ENCODE measurements at regions not wholly inside any gene's neighbourhood (a gene's known extent, or its start where the extent isn't known, plus 50 kb on each side); places are given as distances from the start of the nearest gene placed in this dataset.

GRCh38 chr20:50393990-50394561 is 116.1 kb upstream of the PTPN1 start:
- H3K27me3 ChIP-seq, result 0 out of 2 replicates have a peak, but pooled peaks cover 4% of the 10 kb centered on the region
- H4K20me1 ChIP-seq, result no peaks in the 10 kb centered on the region
- H3K9me3 ChIP-seq, result no peaks in the 10 kb centered on the region
- no peaks in the 10 kb centered on the region for H3K36me3 ChIP-seq
- no peak overlapping the region for H3K9ac ChIP-seq
- TF ChIP-seq Cebpa-rat (IDR thresholded peaks at IDR 0.05), result no peak
- peaks cover 22% of the 10 kb centered on the region for H3K4me1 ChIP-seq
- peak overlapping the region; percentile 64 for H3K4me2 ChIP-seq
- H3K4me3 ChIP-seq, result no peak overlapping the region
- H3K27ac ChIP-seq, result no peak overlapping the region

GRCh38 chr20:50394569-50394968 is 115.6 kb upstream of the PTPN1 start:
- no peak overlapping the region for H3K9ac ChIP-seq
- H4K20me1 ChIP-seq, result no peaks in the 10 kb centered on the region
- H3K9me3 ChIP-seq, result no peaks in the 10 kb centered on the region
- H3K27ac ChIP-seq, result no peak overlapping the region
- peak overlapping the region; percentile 64 for H3K4me2 ChIP-seq
- H3K4me1 ChIP-seq, result peaks cover 22% of the 10 kb centered on the region
- 0 out of 2 replicates have a peak, but pooled peaks cover 4% of the 10 kb centered on the region for H3K27me3 ChIP-seq
- no peak for TF ChIP-seq Cebpa-rat (IDR thresholded peaks at IDR 0.05)
- no peak overlapping the region for H3K4me3 ChIP-seq
- no peaks in the 10 kb centered on the region for H3K36me3 ChIP-seq

GRCh38 chr20:50395251-50395729 is 114.9 kb upstream of the PTPN1 start:
- no peak overlapping the region for H3K4me3 ChIP-seq
- TF ChIP-seq Cebpa-rat (IDR thresholded peaks at IDR 0.05), result no peak
- H3K27ac ChIP-seq, result no peak overlapping the region
- no peak overlapping the region for H3K4me2 ChIP-seq
- 0 out of 2 replicates have a peak, but pooled peaks cover 4% of the 10 kb centered on the region for H3K27me3 ChIP-seq
- peaks cover 22% of the 10 kb centered on the region for H3K4me1 ChIP-seq
- H3K9ac ChIP-seq, result no peak overlapping the region
- no peaks in the 10 kb centered on the region for H3K9me3 ChIP-seq
- no peaks in the 10 kb centered on the region for H3K36me3 ChIP-seq
- H4K20me1 ChIP-seq, result no peaks in the 10 kb centered on the region

- no peaks in the 10 kb centered on the region for H4K20me1 ChIP-seq
- TF ChIP-seq Cebpa-rat (IDR thresholded peaks at IDR 0.05), result no peak
Observed at GRCh38 chr20:50395914-50396488, 114.2 kb upstream of the PTPN1 start.

GRCh38 chr20:50396623-50397022 is 113.6 kb upstream of the PTPN1 start:
- H3K36me3 ChIP-seq, result no peaks in the 10 kb centered on the region
- H3K9ac ChIP-seq, result no peak overlapping the region
- H3K27me3 ChIP-seq, result 0 out of 2 replicates have a peak, but pooled peaks cover 4% of the 10 kb centered on the region
- H3K4me1 ChIP-seq, result peaks cover 22% of the 10 kb centered on the region
- no peak overlapping the region for H3K4me3 ChIP-seq
- no peak overlapping the region for H3K4me2 ChIP-seq
- H4K20me1 ChIP-seq, result no peaks in the 10 kb centered on the region
- H3K9me3 ChIP-seq, result no peaks in the 10 kb centered on the region
- no peak overlapping the region for H3K27ac ChIP-seq
- TF ChIP-seq Cebpa-rat (IDR thresholded peaks at IDR 0.05), result no peak

More at GRCh38 chr20:50395914-50396488, 114.2 kb upstream of the PTPN1 start:
- H3K9ac ChIP-seq, result no peak overlapping the region
- peaks cover 22% of the 10 kb centered on the region for H3K4me1 ChIP-seq
- H3K9me3 ChIP-seq, result no peaks in the 10 kb centered on the region
- no peak overlapping the region for H3K27ac ChIP-seq
- H3K36me3 ChIP-seq, result no peaks in the 10 kb centered on the region
- H3K27me3 ChIP-seq, result 0 out of 2 replicates have a peak, but pooled peaks cover 4% of the 10 kb centered on the region
- no peak overlapping the region for H3K4me2 ChIP-seq
- H3K4me3 ChIP-seq, result no peak overlapping the region

GRCh38 chr20:50397058-50397457 is 113.1 kb upstream of the PTPN1 start:
- Histone ChIP-seq H3K9me3 (no peaks in the 10 kb centered on the region), H3K9ac (no peak overlapping the region), H3K36me3 (no peaks in the 10 kb centered on the region), H3K27me3 (0 out of 2 replicates have a peak, but pooled peaks cover 4% of the 10 kb centered on the region), H3K4me1 (peaks cover 22% of the 10 kb centered on the region), H4K20me1 (no peaks in the 10 kb centered on the region), H3K4me2 (no peak overlapping the region), H3K27ac (no peak overlapping the region), H3K4me3 (no peak overlapping the region)
- TF ChIP-seq Cebpa-rat (IDR thresholded peaks at IDR 0.05), result no peak

- no peak overlapping the region for H3K4me3 ChIP-seq
- no peak overlapping the region for H3K9ac ChIP-seq
- H3K4me2 ChIP-seq, result no peak overlapping the region
- no peak overlapping the region for H3K27ac ChIP-seq
- H3K9me3 ChIP-seq, result no peaks in the 10 kb centered on the region
- H3K27me3 ChIP-seq, result 0 out of 2 replicates have a peak, but pooled peaks cover 4% of the 10 kb centered on the region
- H4K20me1 ChIP-seq, result no peaks in the 10 kb centered on the region
- H3K36me3 ChIP-seq, result no peaks in the 10 kb centered on the region
- H3K4me1 ChIP-seq, result peaks cover 22% of the 10 kb centered on the region
- TF ChIP-seq Cebpa-rat (IDR thresholded peaks at IDR 0.05), result no peak
Observed at GRCh38 chr20:50398064-50398463, 112.1 kb upstream of the PTPN1 start.

- Histone ChIP-seq H3K4me2 (no peak overlapping the region), H4K20me1 (no peaks in the 10 kb centered on the region), H3K27ac (no peak overlapping the region), H3K36me3 (no peaks in the 10 kb centered on the region), H3K9me3 (no peaks in the 10 kb centered on the region), H3K27me3 (0 out of 2 replicates have a peak, but pooled peaks cover 4% of the 10 kb centered on the region), H3K4me3 (no peak overlapping the region), H3K9ac (no peak overlapping the region), H3K4me1 (peaks cover 22% of the 10 kb centered on the region)
- TF ChIP-seq Cebpa-rat (IDR thresholded peaks at IDR 0.05), result no peak
Observed at GRCh38 chr20:50398471-50398820, 111.7 kb upstream of the PTPN1 start.

GRCh38 chr20:50398821-50399554 is 111.2 kb upstream of the PTPN1 start:
- Histone ChIP-seq H3K27ac (no peak overlapping the region), H4K20me1 (no peaks in the 10 kb centered on the region), H3K9ac (no peak overlapping the region), H3K36me3 (no peaks in the 10 kb centered on the region), H3K4me3 (no peak overlapping the region), H3K9me3 (no peaks in the 10 kb centered on the region), H3K27me3 (0 out of 2 replicates have a peak, but pooled peaks cover 4% of the 10 kb centered on the region), H3K4me2 (no peak overlapping the region), H3K4me1 (peaks cover 22% of the 10 kb centered on the region)
- no peak for TF ChIP-seq Cebpa-rat (IDR thresholded peaks at IDR 0.05)

GRCh38 chr20:50399555-50399916 is 110.6 kb upstream of the PTPN1 start:
- peaks cover 16% of the 10 kb centered on the region for H3K4me1 ChIP-seq
- H3K9ac ChIP-seq, result no peak overlapping the region
- H3K27me3 ChIP-seq, result no peaks in the 10 kb centered on the region
- no peak overlapping the region for H3K4me2 ChIP-seq
- H3K36me3 ChIP-seq, result no peaks in the 10 kb centered on the region
- no peak overlapping the region for H3K27ac ChIP-seq
- no peak overlapping the region for H3K4me3 ChIP-seq
- H3K9me3 ChIP-seq, result no peaks in the 10 kb centered on the region
- no peaks in the 10 kb centered on the region for H4K20me1 ChIP-seq
- no peak for TF ChIP-seq Cebpa-rat (IDR thresholded peaks at IDR 0.05)
